Breast epithelium (tissue), 4 donors: ENCODE measurements at regions not wholly inside any gene's neighbourhood (a gene's known extent, or its start where the extent isn't known, plus 50 kb on each side); places are given as distances from the start of the nearest gene placed in this dataset.

Source experiments
- DNase-seq, 2 donors: peaks; one replicate each; pipeline ENCODE4 v3.0.0-alpha.2; 2019; ENCODE audit warnings: low spot score in 2 of 2
- H3K27ac ChIP-seq, 2 donors: fragments of 200-600 bp; sonication (generic) in 1 of 2; one replicate each; pipeline ENCODE4 v1.5.1; 2016 to 2019; ENCODE audit warnings: mild to moderate bottlenecking in 1 of 2
- H3K27me3 ChIP-seq, 2 donors: fragments of 200-600 bp; sonication (generic) in 1 of 2; one replicate each; pipeline versions ENCODE4 v1.5.1 to v1.6.0; 2017 to 2019; ENCODE audit warnings: control low read depth in 1 of 2, mild to moderate bottlenecking in 1 of 2
- H3K36me3 ChIP-seq: fragments of 200-600 bp; one replicate; pipeline ENCODE4 v1.5.1; 2019
- H3K4me1 ChIP-seq, 2 donors: fragments of 200-600 bp; sonication (generic); one replicate each; pipeline ENCODE4 v1.5.1; 2016 to 2019; ENCODE audit warnings: control low read depth in 1 of 2
- H3K4me3 ChIP-seq, 3 donors: fragments of 200-600 bp; sonication (generic); 1 replicate in 2 of 3; 2 replicates in 1 of 3; pipeline ENCODE4 v1.5.1; 2016 to 2019; ENCODE audit warnings: mild to moderate bottlenecking in 3 of 3, moderate library complexity in 2 of 3
- H3K9me3 ChIP-seq, 2 donors: fragments of 200-600 bp; sonication (generic) in 1 of 2; one replicate each; pipeline ENCODE4 v1.5.1; 2016 to 2019; ENCODE audit warnings: control low read depth in 1 of 2
- CTCF ChIP-seq, 3 donors: fragments of 450-650 bp; IDR thresholded peaks; one replicate each; pipeline ENCODE4 v1.5.1; 2016 to 2017; ENCODE audit warnings: antibody characterized with exemption in 3 of 3, mild to moderate bottlenecking in 3 of 3, moderate library complexity in 3 of 3
- POLR2A ChIP-seq: fragments of 450-650 bp; IDR thresholded peaks from one replicate; pipeline ENCODE4 v1.6.1; 2016; ENCODE audit warnings: antibody characterized with exemption, mild to moderate bottlenecking, moderate library complexity
- POLR2AphosphoS5 ChIP-seq, 3 donors: sonication (generic); formaldehyde crosslinking; IDR thresholded peaks; one replicate each; pipeline ENCODE4 v1.6.1; 2017; ENCODE audit warnings: antibody characterized with exemption in 3 of 3
- intact Hi-C: fragments of 100-400 bp; cut with DNase I; formaldehyde crosslinking; loops from one replicate; pipeline ENCODE4 v1.15.1; 2023; ENCODE audit warnings: low total_unique reads

- no peak for DNase-seq
- Histone ChIP-seq H3K4me1 (no peaks in the 10 kb centered on the region), H3K27me3 (no peaks in the 10 kb centered on the region), H3K9me3 (no peaks in the 10 kb centered on the region), H3K4me3 (no peak overlapping the region), H3K27ac (no peak overlapping the region), H3K36me3 (no peaks in the 10 kb centered on the region)
- intact Hi-C loops, result no loop called here
- TF ChIP-seq POLR2A (no peak), CTCF (IDR thresholded peaks at IDR 0.05) (no peak), POLR2AphosphoS5 (IDR thresholded peaks at IDR 0.05) (no peak)
These were observed 125.0 kb downstream of the KLF12 start for GRCh38 chr13:74009100-74009668.

DNA sequence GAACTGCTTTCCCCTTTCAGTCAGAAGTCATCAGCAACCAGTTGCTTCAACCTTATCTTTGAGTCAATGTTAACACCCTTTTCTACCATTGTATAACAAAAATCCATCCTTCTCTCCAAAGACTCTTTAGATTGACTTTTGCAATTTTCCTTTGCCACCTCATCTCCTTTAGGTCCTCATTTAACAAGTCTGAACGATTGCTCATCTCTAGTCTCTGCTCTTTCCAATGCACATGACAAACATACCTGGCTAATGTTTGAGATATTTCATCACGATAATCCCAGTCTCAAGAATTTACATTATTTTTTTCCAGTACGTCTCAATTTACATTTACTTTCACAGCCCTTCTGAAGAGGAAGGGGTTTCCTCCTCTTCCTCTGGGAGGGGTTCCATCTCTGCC, 127.5 kb downstream of the KLF12 start:
- Histone ChIP-seq H3K36me3 (no peaks in the 10 kb centered on the region), H3K4me1 (no peaks in the 10 kb centered on the region), H3K4me3 (no peak overlapping the region), H3K27ac (no peak overlapping the region), H3K27me3 (no peaks in the 10 kb centered on the region), H3K9me3 (no peaks in the 10 kb centered on the region)
- no peak for DNase-seq
- TF ChIP-seq POLR2AphosphoS5 (IDR thresholded peaks at IDR 0.05) (no peak), POLR2A (no peak), CTCF (IDR thresholded peaks at IDR 0.05) (no peak)
- intact Hi-C loops, result no loop called here

GRCh38 chr13:74005320-74006157, 128.7 kb downstream of the KLF12 start:
- no peaks in the 10 kb centered on the region for H3K36me3 ChIP-seq

DNA sequence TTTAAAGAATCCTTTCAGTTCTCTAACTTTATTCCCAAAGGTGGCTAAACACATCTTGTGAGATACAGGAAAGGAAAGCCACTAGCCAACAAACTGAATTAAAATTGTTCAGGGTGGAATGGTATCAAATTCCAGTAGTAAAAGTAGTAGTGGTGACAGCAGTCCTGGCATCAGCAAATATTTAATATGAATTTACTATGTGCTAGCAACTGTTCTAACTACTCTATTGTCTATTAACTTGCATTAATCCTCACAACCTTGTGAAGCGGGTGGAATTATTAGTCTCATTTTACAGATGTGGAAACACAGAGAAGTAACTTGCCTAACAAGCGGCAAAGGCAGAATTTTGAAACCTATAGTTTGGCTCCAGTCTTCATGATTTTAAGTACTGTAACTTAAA, 130.1 kb downstream of the KLF12 start:
- H3K4me3 ChIP-seq, result no peak overlapping the region
- DNase-seq, result no peak
- TF ChIP-seq POLR2AphosphoS5 (IDR thresholded peaks at IDR 0.05) (no peak), CTCF (IDR thresholded peaks at IDR 0.05) (no peak), POLR2A (no peak)
- no peak overlapping the region for H3K27ac ChIP-seq
- no peaks in the 10 kb centered on the region for H3K36me3 ChIP-seq
- no peaks in the 10 kb centered on the region for H3K4me1 ChIP-seq
- no peaks in the 10 kb centered on the region for H3K27me3 ChIP-seq
- no peaks in the 10 kb centered on the region for H3K9me3 ChIP-seq
- intact Hi-C loops, result no loop called here

More at GRCh38 chr13:74005320-74006157, 128.7 kb downstream of the KLF12 start:
- H3K27me3 ChIP-seq, result no peaks in the 10 kb centered on the region
- TF ChIP-seq CTCF (IDR thresholded peaks at IDR 0.05), result no peak
- TF ChIP-seq POLR2A, result no peak
- no peak for TF ChIP-seq POLR2AphosphoS5 (IDR thresholded peaks at IDR 0.05)
- no peak for DNase-seq
- no peaks in the 10 kb centered on the region for H3K9me3 ChIP-seq
- intact Hi-C loops, result no loop called here
- H3K4me1 ChIP-seq, result no peaks in the 10 kb centered on the region
- H3K27ac ChIP-seq, result no peak overlapping the region
- H3K4me3 ChIP-seq, result no peak overlapping the region

DNA sequence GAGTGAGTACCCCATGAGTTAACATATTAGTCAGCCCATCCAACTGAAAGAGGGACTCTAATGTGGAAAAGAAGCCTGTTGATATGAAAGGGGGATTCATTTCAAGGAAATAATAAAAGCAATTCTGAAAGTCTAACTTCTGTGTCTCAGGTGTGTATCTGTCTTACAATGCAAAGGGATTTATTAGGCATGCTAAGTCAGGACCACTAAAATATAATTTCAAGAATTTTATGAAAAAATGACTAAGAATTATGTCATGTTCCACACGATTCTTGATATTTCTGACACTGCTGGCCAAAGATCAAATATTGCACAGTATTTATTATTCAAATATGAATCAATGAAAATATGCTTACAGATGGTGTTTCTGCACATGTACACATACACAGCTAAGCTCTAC, 130.8 kb downstream of the KLF12 start:
- Histone ChIP-seq H3K4me1 (no peaks in the 10 kb centered on the region), H3K27ac (no peak overlapping the region), H3K27me3 (no peaks in the 10 kb centered on the region), H3K9me3 (no peaks in the 10 kb centered on the region), H3K4me3 (no peak overlapping the region), H3K36me3 (no peaks in the 10 kb centered on the region)
- intact Hi-C loops, result no loop called here
- no peak for DNase-seq
- TF ChIP-seq CTCF (IDR thresholded peaks at IDR 0.05) (no peak), POLR2A (no peak), POLR2AphosphoS5 (IDR thresholded peaks at IDR 0.05) (no peak)
